ENCODE measurements at regions not wholly inside any gene's neighbourhood (a gene's known extent, or its start where the extent isn't known, plus 50 kb on each side); places are given as distances from the start of the nearest gene placed in this dataset.
"Not testable (repeated sequence)": the region's sequence is repeated elsewhere in the genome, so short reads cannot be mapped to it uniquely, and the experiment has no call there.

GRCh38 chr11:48649064-48649463 lies 160.5 kb downstream of the OR4A47 start:
- intact Hi-C loops (cut with micrococcal nuclease); H3K9me3 ChIP-seq (ENCODE audit: control insufficient read depth, insufficient read depth, low read length); H3K27me3 ChIP-seq (ENCODE audit: control insufficient read depth, insufficient read depth, low read length); H4K91ac ChIP-seq (ENCODE audit: insufficient read depth, low read depth, low read length); H3K4me1 ChIP-seq (ENCODE audit: control insufficient read depth, insufficient read depth, low read length); H3K4ac ChIP-seq (ENCODE audit: low read depth, low read length); H4K5ac ChIP-seq (ENCODE audit: low read depth, low read length); H3K9ac ChIP-seq (ENCODE audit: low read depth, low read length); H3K27ac ChIP-seq (ENCODE audit: insufficient read depth, low read length); H3K23ac ChIP-seq (ENCODE audit: low read depth, low read length); DNase-seq; H2AK9ac ChIP-seq (replicated peaks; ENCODE audit: low read depth, low read length, poor library complexity); BruUV-seq (replicated peaks); H2BK20ac ChIP-seq (ENCODE audit: low read depth, low read length); H2BK5ac ChIP-seq (ENCODE audit: low read depth, low read length, poor library complexity, severe bottlenecking); H2BK15ac ChIP-seq (ENCODE audit: low read depth, low read length); H4K20me1 ChIP-seq (ENCODE audit: insufficient read depth, low read length); H3K9me1 ChIP-seq (ENCODE audit: insufficient read depth, low read length); POLR2A ChIA-PET (ENCODE audit: unreplicated experiment); H2AK5ac ChIP-seq (ENCODE audit: low read depth, low read length); in situ Hi-C loops (cut with MboI; ENCODE audit: low sequenced_read_pairs); H3K4me2 ChIP-seq (ENCODE audit: low read depth, low read length); H3K79me1 ChIP-seq (ENCODE audit: low read depth in 1 of 2, low read length in 2 of 2); H3K14ac ChIP-seq (replicated peaks; ENCODE audit: low read depth, low read length); H3K36me3 ChIP-seq (ENCODE audit: control insufficient read depth, insufficient read depth, low read length); ATAC-seq (ENCODE audit: low read depth); H3K18ac ChIP-seq (ENCODE audit: low read depth, low read length); H3K56ac ChIP-seq (ENCODE audit: extremely low read depth, insufficient read depth, low read length); H2AFZ ChIP-seq (replicated peaks; ENCODE audit: low read length, poor library complexity); H2BK120ac ChIP-seq (ENCODE audit: low read depth, low read length); dilution Hi-C loops (cut with HindIII; ENCODE audit: low sequenced_read_pairs, unreplicated experiment); CTCF ChIA-PET; H3K4me3 ChIP-seq (ENCODE audit: insufficient read depth, low read depth, low read length); H4K8ac ChIP-seq (ENCODE audit: low read depth in 2 of 2, low read length in 2 of 2): not testable (repeated sequence)
- 68% methylated on average over 2 of the region's 3 CpGs; no CpG with 5 or more reads in 1 of the 2 experiments for WGBS, 2 experiments (ENCODE audit: extremely low coverage in 2 of 2, insufficient read length in 1 of 2)
